IgD-negative memory B cell (primary cell): ENCODE measurements at regions not wholly inside any gene's neighbourhood (a gene's known extent, or its start where the extent isn't known, plus 50 kb on each side); places are given as distances from the start of the nearest gene placed in this dataset.

ENCODE experiments used
- H3K27ac Mint-ChIP-seq, 3 donors: one replicate each; pipeline ENCODE4 v1.8.0; 2020 to 2022; ENCODE audit warnings: mild to moderate bottlenecking in 3 of 3, mixed read lengths in 3 of 3, moderate library complexity in 1 of 3
- H3K27me3 Mint-ChIP-seq: one replicate; pipeline ENCODE4 v1.8.0; 2021; ENCODE audit warnings: mixed read lengths
- H3K36me3 Mint-ChIP-seq: one replicate; pipeline ENCODE4 v1.8.0; 2020; ENCODE audit warnings: mild to moderate bottlenecking, mixed read lengths
- H3K4me1 Mint-ChIP-seq, 3 donors: one replicate each; pipeline ENCODE4 v1.8.0; 2020 to 2022; ENCODE audit warnings: mixed read lengths in 3 of 3, mild to moderate bottlenecking in 1 of 3
- H3K4me3 Mint-ChIP-seq, 4 donors: one replicate each; pipeline ENCODE4 v1.8.0; 2020 to 2022; ENCODE audit warnings: mild to moderate bottlenecking in 4 of 4, mixed read lengths in 4 of 4, moderate library complexity in 3 of 4
- H3K9me3 Mint-ChIP-seq, 3 donors: one replicate each; pipeline ENCODE4 v1.8.0; 2020 to 2021; ENCODE audit warnings: mixed read lengths in 3 of 3, mild to moderate bottlenecking in 1 of 3

GRCh38 chr7:372546-372931, 82.6 kb downstream of the FOXL3 start:
- Mint-ChIP-seq H3K27ac (peak overlapping the region in 1 of 3 donors; percentile 85), H3K4me3 (no peak overlapping the region), H3K9me3 (no peaks in the 10 kb centered on the region), H3K36me3 (no peaks in the 10 kb centered on the region), H3K4me1 (no peaks in the 10 kb centered on the region), H3K27me3 (peaks cover 3% of the 10 kb centered on the region)

GRCh38 chr7:372932-373791, 83.2 kb downstream of the FOXL3 start:
- H3K9me3 Mint-ChIP-seq: no peaks in the 10 kb centered on the region
- H3K4me3 Mint-ChIP-seq: no peak overlapping the region
- peak overlapping the region in 1 of 3 donors; percentile 85 for H3K27ac Mint-ChIP-seq
- H3K4me1 Mint-ChIP-seq: no peaks in the 10 kb centered on the region
- H3K36me3 Mint-ChIP-seq: no peaks in the 10 kb centered on the region
- peaks cover 2% of the 10 kb centered on the region for H3K27me3 Mint-ChIP-seq

GRCh38 chr7:373818-374705, 84.1 kb downstream of the FOXL3 start:
- no peaks in the 10 kb centered on the region for H3K9me3 Mint-ChIP-seq
- no peak overlapping the region for H3K27ac Mint-ChIP-seq
- no peaks in the 10 kb centered on the region for H3K36me3 Mint-ChIP-seq
- peaks cover 4% of the 10 kb centered on the region for H3K27me3 Mint-ChIP-seq
- H3K4me1 Mint-ChIP-seq: no peaks in the 10 kb centered on the region
- peak overlapping the region in 1 of 4 donors; percentile 49 for H3K4me3 Mint-ChIP-seq

- Mint-ChIP-seq H3K27ac (no peak overlapping the region), H3K27me3 (peaks cover 4% of the 10 kb centered on the region), H3K9me3 (no peaks in the 10 kb centered on the region), H3K36me3 (no peaks in the 10 kb centered on the region), H3K4me3 (peak overlapping the region in 2 of 4 donors; percentile 49 to 54), H3K4me1 (peaks cover 0 to 1% (median 0%) of the 10 kb centered on the region in 3 donors)
Observed at GRCh38 chr7:374706-375311, 84.8 kb downstream of the FOXL3 start.

- no peaks in the 10 kb centered on the region for H3K9me3 Mint-ChIP-seq
- peak overlapping the region in 1 of 4 donors; percentile 54 for H3K4me3 Mint-ChIP-seq
- H3K36me3 Mint-ChIP-seq: no peaks in the 10 kb centered on the region
- no peak overlapping the region for H3K27ac Mint-ChIP-seq
- H3K27me3 Mint-ChIP-seq: peaks cover 4% of the 10 kb centered on the region
- H3K4me1 Mint-ChIP-seq: peaks cover 0 to 3% (median 2%) of the 10 kb centered on the region in 3 donors
Observed at GRCh38 chr7:375321-375831, 85.4 kb downstream of the FOXL3 start.

- no peak overlapping the region for H3K27ac Mint-ChIP-seq
- H3K4me1 Mint-ChIP-seq: peaks cover 0 to 6% (median 2%) of the 10 kb centered on the region in 3 donors
- no peaks in the 10 kb centered on the region for H3K9me3 Mint-ChIP-seq
- H3K36me3 Mint-ChIP-seq: no peaks in the 10 kb centered on the region
- H3K27me3 Mint-ChIP-seq: peaks cover 4% of the 10 kb centered on the region
- no peak overlapping the region for H3K4me3 Mint-ChIP-seq
Observed at GRCh38 chr7:375901-376305, 85.9 kb downstream of the FOXL3 start.

GRCh38 chr7:376306-377079, 86.5 kb downstream of the FOXL3 start:
- Mint-ChIP-seq H3K27me3 (peaks cover 4% of the 10 kb centered on the region), H3K27ac (no peak overlapping the region), H3K36me3 (no peaks in the 10 kb centered on the region), H3K4me3 (no peak overlapping the region), H3K9me3 (no peaks in the 10 kb centered on the region), H3K4me1 (peaks cover 0 to 10% (median 6%) of the 10 kb centered on the region in 3 donors)

GRCh38 chr7:377080-378040, 87.4 kb downstream of the FOXL3 start:
- Mint-ChIP-seq H3K27ac (peak overlapping the region in 1 of 3 donors; percentile 59), H3K4me1 (peaks cover 4 to 17% (median 13%) of the 10 kb centered on the region in 3 donors)

GRCh38 chr7:378041-378420, 88.1 kb downstream of the FOXL3 start:
- no peaks in the 10 kb centered on the region for H3K36me3 Mint-ChIP-seq
- peaks cover 4 to 17% (median 17%) of the 10 kb centered on the region in 3 donors for H3K4me1 Mint-ChIP-seq

More at GRCh38 chr7:377080-378040, 87.4 kb downstream of the FOXL3 start:
- Mint-ChIP-seq H3K27me3 (peaks cover 4% of the 10 kb centered on the region), H3K9me3 (peaks cover 0 to 6% (median 2%) of the 10 kb centered on the region in 3 donors), H3K4me3 (peak overlapping the region in 1 of 4 donors; percentile 52), H3K36me3 (no peaks in the 10 kb centered on the region)

GRCh38 chr7:378551-379455, 88.8 kb downstream of the FOXL3 start:
- H3K27me3 Mint-ChIP-seq: peaks cover 6% of the 10 kb centered on the region
- H3K4me1 Mint-ChIP-seq: peaks cover 4 to 17% (median 17%) of the 10 kb centered on the region in 3 donors
- H3K9me3 Mint-ChIP-seq: peaks cover 2 to 15% (median 3%) of the 10 kb centered on the region in 3 donors
- no peak overlapping the region for H3K27ac Mint-ChIP-seq
- peaks cover under 1% of the 10 kb centered on the region for H3K36me3 Mint-ChIP-seq
- H3K4me3 Mint-ChIP-seq: peak overlapping the region in 3 of 4 donors; percentile 70 to 90 (median 74)

More at GRCh38 chr7:378041-378420, 88.1 kb downstream of the FOXL3 start:
- Mint-ChIP-seq H3K27me3 (peaks cover 4% of the 10 kb centered on the region), H3K27ac (peak overlapping the region in 2 of 3 donors; percentile 31 to 59), H3K4me3 (peak overlapping the region in 1 of 4 donors; percentile 74), H3K9me3 (peaks cover 0 to 9% (median 2%) of the 10 kb centered on the region in 3 donors)

- peak overlapping the region; percentile 28 to 90 (median 80) for H3K4me3 Mint-ChIP-seq
- peaks cover 4 to 17% (median 10%) of the 10 kb centered on the region in 3 donors for H3K9me3 Mint-ChIP-seq
- H3K36me3 Mint-ChIP-seq: peaks cover 2% of the 10 kb centered on the region
- H3K27me3 Mint-ChIP-seq: peaks cover 7% of the 10 kb centered on the region
- H3K4me1 Mint-ChIP-seq: peaks cover 4 to 17% (median 17%) of the 10 kb centered on the region in 3 donors
- H3K27ac Mint-ChIP-seq: no peak overlapping the region
Observed at GRCh38 chr7:379456-380138, 89.6 kb downstream of the FOXL3 start.

GRCh38 chr7:380139-380485, 90.1 kb downstream of the FOXL3 start:
- Mint-ChIP-seq H3K36me3 (peaks cover 2% of the 10 kb centered on the region), H3K27me3 (peaks cover 7% of the 10 kb centered on the region), H3K27ac (no peak overlapping the region), H3K4me3 (peak overlapping the region; percentile 28 to 90 (median 80)), H3K9me3 (peaks cover 4 to 17% (median 10%) of the 10 kb centered on the region in 3 donors), H3K4me1 (peaks cover 4 to 17% (median 17%) of the 10 kb centered on the region in 3 donors)
